ENCODE measurements at regions not wholly inside any gene's neighbourhood (a gene's known extent, or its start where the extent isn't known, plus 50 kb on each side); places are given as distances from the start of the nearest gene placed in this dataset.

DNA sequence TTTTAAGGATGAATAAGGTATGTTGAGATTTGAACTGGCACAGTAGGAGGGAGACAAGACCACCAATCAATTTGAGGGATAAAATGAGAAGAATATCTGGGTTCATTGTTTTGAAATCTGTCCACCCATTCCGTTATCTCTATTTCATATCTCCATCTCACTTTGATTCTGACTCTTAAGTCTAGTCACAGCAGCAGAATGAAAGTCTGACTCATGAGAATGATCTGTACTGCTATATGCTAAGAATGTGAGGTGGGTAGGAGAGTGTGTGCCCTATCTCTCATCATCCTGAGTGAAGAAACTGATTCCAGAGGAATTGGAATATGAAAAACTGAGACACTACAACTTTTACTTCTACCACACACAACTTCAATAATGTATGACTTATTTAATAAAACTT is 1994.5 kb upstream of the PIK3C3 start:
- Mint-ChIP-seq H3K4me3 (no peak overlapping the region), H3K27ac (no peak overlapping the region), H3K9me3 (peaks cover 6% of the 10 kb centered on the region), H3K27me3 (ENCODE audit: low read depth) (no peaks in the 10 kb centered on the region), H3K36me3 (ENCODE audit: low read depth) (no peaks in the 10 kb centered on the region), H3K4me1 (ENCODE audit: low read depth) (no peaks in the 10 kb centered on the region)

DNA sequence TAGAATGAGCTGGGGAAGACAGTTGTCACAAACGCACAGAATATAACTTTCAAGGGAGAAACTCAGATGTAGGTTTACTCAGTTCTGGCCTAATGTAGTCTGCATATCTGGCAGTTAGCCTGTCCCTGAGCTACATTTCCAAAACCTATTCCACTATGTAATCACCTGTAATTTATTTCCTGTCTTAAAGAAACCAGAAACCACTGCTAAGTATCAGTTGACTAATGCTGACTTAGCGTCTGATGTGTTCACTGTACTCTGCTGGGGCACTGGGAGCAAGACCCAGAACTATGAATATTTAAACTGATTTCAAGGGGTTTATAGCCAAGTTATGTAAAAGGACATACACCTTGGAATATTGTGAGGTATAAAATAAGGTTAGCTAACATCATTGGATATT is 1995.2 kb upstream of the PIK3C3 start:
- H3K4me3 Mint-ChIP-seq, result no peak overlapping the region
- peaks cover 6% of the 10 kb centered on the region for H3K9me3 Mint-ChIP-seq
- H3K4me1 Mint-ChIP-seq (ENCODE audit: low read depth), result no peaks in the 10 kb centered on the region
- no peaks in the 10 kb centered on the region for H3K27me3 Mint-ChIP-seq (ENCODE audit: low read depth)
- no peaks in the 10 kb centered on the region for H3K36me3 Mint-ChIP-seq (ENCODE audit: low read depth)
- H3K27ac Mint-ChIP-seq, result no peak overlapping the region

- H3K27me3 Mint-ChIP-seq (ENCODE audit: low read depth), result no peaks in the 10 kb centered on the region
- no peak overlapping the region for H3K27ac Mint-ChIP-seq
- H3K9me3 Mint-ChIP-seq, result peaks cover 6% of the 10 kb centered on the region
- no peak overlapping the region for H3K4me3 Mint-ChIP-seq
- H3K4me1 Mint-ChIP-seq (ENCODE audit: low read depth), result no peaks in the 10 kb centered on the region
- no peaks in the 10 kb centered on the region for H3K36me3 Mint-ChIP-seq (ENCODE audit: low read depth)
Observed at GRCh38 chr18:39958876-39959275, 1996.2 kb upstream of the PIK3C3 start.

GRCh38 chr18:39952816-39953215 is 2002.2 kb upstream of the PIK3C3 start:
- Mint-ChIP-seq H3K27ac (no peak overlapping the region), H3K4me1 (ENCODE audit: low read depth) (no peaks in the 10 kb centered on the region), H3K9me3 (peaks cover 12% of the 10 kb centered on the region), H3K36me3 (ENCODE audit: low read depth) (no peaks in the 10 kb centered on the region), H3K27me3 (ENCODE audit: low read depth) (no peaks in the 10 kb centered on the region), H3K4me3 (no peak overlapping the region)

- Mint-ChIP-seq H3K27me3 (ENCODE audit: low read depth) (no peaks in the 10 kb centered on the region), H3K4me3 (no peak overlapping the region), H3K36me3 (ENCODE audit: low read depth) (no peaks in the 10 kb centered on the region), H3K4me1 (ENCODE audit: low read depth) (no peaks in the 10 kb centered on the region), H3K9me3 (peaks cover 11% of the 10 kb centered on the region), H3K27ac (no peak overlapping the region)
Observed at GRCh38 chr18:39951142-39951720, 2003.8 kb upstream of the PIK3C3 start.

GRCh38 chr18:39946623-39947061 is 2008.4 kb upstream of the PIK3C3 start:
- no peaks in the 10 kb centered on the region for H3K9me3 Mint-ChIP-seq
- H3K27me3 Mint-ChIP-seq (ENCODE audit: low read depth), result no peaks in the 10 kb centered on the region
- H3K4me3 Mint-ChIP-seq, result no peak overlapping the region
- H3K27ac Mint-ChIP-seq, result no peak overlapping the region
- H3K4me1 Mint-ChIP-seq (ENCODE audit: low read depth), result no peaks in the 10 kb centered on the region
- H3K36me3 Mint-ChIP-seq (ENCODE audit: low read depth), result no peaks in the 10 kb centered on the region

DNA sequence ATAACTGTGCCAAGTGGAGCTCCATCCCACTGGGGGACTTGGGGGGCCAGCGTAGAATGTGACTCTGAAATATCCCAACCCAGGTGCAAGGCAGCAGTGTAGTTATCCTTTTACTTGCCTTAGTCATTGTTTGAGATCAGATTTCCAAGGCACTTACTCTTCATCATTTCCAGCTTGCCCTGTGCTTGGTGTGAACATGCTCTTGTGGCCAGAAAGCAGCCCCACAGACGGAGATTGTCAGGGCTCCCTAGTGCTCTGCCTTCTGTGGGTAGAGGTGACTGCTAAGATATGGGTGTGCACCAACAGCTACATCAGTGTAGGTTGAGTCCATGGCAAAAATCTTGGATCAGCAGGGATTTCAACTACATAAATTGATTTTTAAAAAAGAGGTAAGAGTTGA is 2010.0 kb upstream of the PIK3C3 start:
- H3K9me3 Mint-ChIP-seq, result no peaks in the 10 kb centered on the region
- H3K4me1 Mint-ChIP-seq (ENCODE audit: low read depth), result no peaks in the 10 kb centered on the region
- H3K4me3 Mint-ChIP-seq, result no peak overlapping the region
- no peaks in the 10 kb centered on the region for H3K36me3 Mint-ChIP-seq (ENCODE audit: low read depth)
- H3K27ac Mint-ChIP-seq, result no peak overlapping the region
- H3K27me3 Mint-ChIP-seq (ENCODE audit: low read depth), result no peaks in the 10 kb centered on the region

DNA sequence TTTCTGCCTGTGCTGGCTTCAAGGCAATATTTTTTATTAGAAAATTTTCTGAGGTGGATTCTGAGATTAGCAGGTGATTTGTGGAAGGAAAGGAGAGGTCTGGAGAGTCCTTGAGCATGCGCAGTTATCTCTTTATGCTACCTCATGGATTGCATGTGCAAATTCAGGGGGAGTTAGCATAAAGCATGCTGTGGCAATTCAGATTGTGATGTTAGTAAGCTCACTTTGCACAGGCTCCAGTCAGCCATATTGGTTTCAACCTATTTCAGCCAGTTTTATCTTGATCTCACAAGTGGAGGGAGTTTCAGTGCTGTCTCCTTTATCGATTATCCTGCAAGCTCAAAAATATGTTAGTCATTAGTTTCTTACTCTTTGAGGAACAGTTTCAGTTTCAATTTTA is 2012.3 kb upstream of the PIK3C3 start:
- Mint-ChIP-seq H3K27me3 (ENCODE audit: low read depth) (no peaks in the 10 kb centered on the region), H3K36me3 (ENCODE audit: low read depth) (no peaks in the 10 kb centered on the region), H3K9me3 (peaks cover 3% of the 10 kb centered on the region), H3K4me1 (ENCODE audit: low read depth) (no peaks in the 10 kb centered on the region), H3K4me3 (no peak overlapping the region), H3K27ac (no peak overlapping the region)

DNA sequence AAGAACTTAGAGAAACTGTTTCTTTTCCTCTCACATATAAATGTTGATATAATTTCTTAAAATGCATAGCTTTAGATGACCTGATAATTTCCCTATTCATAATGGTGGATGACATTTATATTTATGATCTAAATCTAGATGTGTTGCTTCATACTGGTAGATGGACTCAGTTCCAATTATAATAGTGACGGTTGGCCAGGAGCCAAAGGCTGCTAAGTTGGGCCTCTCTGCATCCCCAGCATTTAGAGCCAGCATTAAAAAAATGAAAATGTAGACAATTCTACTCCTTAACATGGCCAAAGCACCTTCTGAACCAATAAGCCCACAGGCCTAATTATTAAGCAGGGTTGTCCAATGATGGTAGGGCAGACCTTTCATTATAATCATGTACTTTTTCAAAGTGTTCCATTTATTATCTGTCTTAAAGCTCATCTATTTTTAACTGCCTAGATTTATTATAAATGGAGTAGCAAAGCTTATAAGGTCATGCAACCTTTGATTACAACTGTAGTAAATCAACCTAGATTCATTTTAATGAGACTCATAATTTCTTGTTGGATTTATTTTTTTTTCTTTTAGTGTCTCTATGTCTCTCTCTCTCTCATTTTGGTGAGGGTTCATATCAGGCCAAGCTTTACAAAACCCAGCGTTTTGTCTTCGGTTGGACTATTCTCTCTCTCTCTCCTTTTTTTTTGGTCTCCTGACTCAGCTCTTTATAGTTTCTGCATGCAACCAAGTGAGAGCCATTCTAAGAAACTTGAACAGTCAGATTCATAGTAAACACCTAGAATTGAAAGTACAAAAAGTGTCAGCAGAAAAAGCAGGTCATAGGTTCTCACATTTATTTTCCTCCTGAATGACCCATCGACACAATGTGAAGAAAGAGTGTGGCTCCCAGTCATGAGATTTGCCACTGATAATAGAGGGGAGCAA is 2016.1 kb upstream of the PIK3C3 start:
- H3K27ac Mint-ChIP-seq, result no peak overlapping the region
- H3K36me3 Mint-ChIP-seq (ENCODE audit: low read depth), result no peaks in the 10 kb centered on the region
- no peaks in the 10 kb centered on the region for H3K27me3 Mint-ChIP-seq (ENCODE audit: low read depth)
- peaks cover 8% of the 10 kb centered on the region for H3K9me3 Mint-ChIP-seq
- H3K4me1 Mint-ChIP-seq (ENCODE audit: low read depth), result no peaks in the 10 kb centered on the region
- H3K4me3 Mint-ChIP-seq, result peak overlapping the region; percentile 5

GRCh38 chr18:39935598-39935997 is 2019.4 kb upstream of the PIK3C3 start:
- no peak overlapping the region for H3K27ac Mint-ChIP-seq
- H3K4me3 Mint-ChIP-seq, result no peak overlapping the region
- peaks cover 8% of the 10 kb centered on the region for H3K9me3 Mint-ChIP-seq
- H3K27me3 Mint-ChIP-seq (ENCODE audit: low read depth), result no peaks in the 10 kb centered on the region
- H3K4me1 Mint-ChIP-seq (ENCODE audit: low read depth), result no peaks in the 10 kb centered on the region
- H3K36me3 Mint-ChIP-seq (ENCODE audit: low read depth), result no peaks in the 10 kb centered on the region

GRCh38 chr18:39918847-39919246 is 2036.2 kb upstream of the PIK3C3 start:
- H3K27ac Mint-ChIP-seq, result no peak overlapping the region
- no peaks in the 10 kb centered on the region for H3K36me3 Mint-ChIP-seq (ENCODE audit: low read depth)

GRCh38 chr18:39913672-39914366 is 2041.2 kb upstream of the PIK3C3 start:
- Mint-ChIP-seq H3K4me1 (ENCODE audit: low read depth) (no peaks in the 10 kb centered on the region), H3K9me3 (no peaks in the 10 kb centered on the region), H3K4me3 (no peak overlapping the region), H3K27me3 (ENCODE audit: low read depth) (no peaks in the 10 kb centered on the region), H3K27ac (no peak overlapping the region), H3K36me3 (ENCODE audit: low read depth) (no peaks in the 10 kb centered on the region)

More at GRCh38 chr18:39918847-39919246, 2036.2 kb upstream of the PIK3C3 start:
- Mint-ChIP-seq H3K4me3 (no peak overlapping the region), H3K27me3 (ENCODE audit: low read depth) (no peaks in the 10 kb centered on the region), H3K4me1 (ENCODE audit: low read depth) (no peaks in the 10 kb centered on the region), H3K9me3 (peaks cover 4% of the 10 kb centered on the region)

GRCh38 chr18:39911716-39912115 is 2043.3 kb upstream of the PIK3C3 start:
- Mint-ChIP-seq H3K4me3 (no peak overlapping the region), H3K4me1 (ENCODE audit: low read depth) (no peaks in the 10 kb centered on the region), H3K27me3 (ENCODE audit: low read depth) (no peaks in the 10 kb centered on the region), H3K9me3 (peaks cover 3% of the 10 kb centered on the region), H3K27ac (no peak overlapping the region), H3K36me3 (ENCODE audit: low read depth) (no peaks in the 10 kb centered on the region)

DNA sequence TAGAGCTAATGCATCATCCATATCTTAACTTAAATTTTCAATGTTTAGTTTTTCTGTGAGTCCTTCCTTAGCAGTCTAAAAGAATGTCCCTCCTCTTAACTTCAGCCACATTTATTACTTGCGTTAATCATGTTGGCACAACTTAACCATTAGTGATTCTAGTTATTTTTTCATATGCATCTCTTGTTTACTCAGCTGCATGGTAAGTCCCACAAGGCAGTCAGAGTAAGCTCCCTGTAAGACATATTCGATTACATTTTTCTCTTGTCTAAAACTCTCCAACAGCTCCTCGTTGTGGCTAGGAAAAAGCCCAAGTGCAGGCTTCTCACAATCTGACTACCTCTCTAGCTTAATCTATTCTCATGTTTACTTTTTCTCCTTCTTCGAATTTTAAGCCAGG is 2045.3 kb upstream of the PIK3C3 start:
- no peaks in the 10 kb centered on the region for H3K4me1 Mint-ChIP-seq (ENCODE audit: low read depth)
- no peak overlapping the region for H3K27ac Mint-ChIP-seq
- no peak overlapping the region for H3K4me3 Mint-ChIP-seq
- peaks cover 8% of the 10 kb centered on the region for H3K9me3 Mint-ChIP-seq
- H3K27me3 Mint-ChIP-seq (ENCODE audit: low read depth), result no peaks in the 10 kb centered on the region
- H3K36me3 Mint-ChIP-seq (ENCODE audit: low read depth), result no peaks in the 10 kb centered on the region

GRCh38 chr18:39886136-39886535 is 2068.9 kb upstream of the PIK3C3 start:
- H3K27me3 Mint-ChIP-seq (ENCODE audit: low read depth), result no peaks in the 10 kb centered on the region
- no peak overlapping the region for H3K27ac Mint-ChIP-seq
- H3K36me3 Mint-ChIP-seq (ENCODE audit: low read depth), result no peaks in the 10 kb centered on the region
- H3K4me3 Mint-ChIP-seq, result no peak overlapping the region
- peaks cover 4% of the 10 kb centered on the region for H3K9me3 Mint-ChIP-seq
- H3K4me1 Mint-ChIP-seq (ENCODE audit: low read depth), result no peaks in the 10 kb centered on the region

Data from T-helper 1 cell treated with Interleukin-12 subunit alpha and Interleukin-12 subunit beta and Interleukin-4 antibody, amounts not matched to agents 30 μg/mL and 1 μg/mL, for 36 hours (primary cell).